OCI-LY7 (cell line): ENCODE measurements at regions not wholly inside any gene's neighbourhood (a gene's known extent, or its start where the extent isn't known, plus 50 kb on each side); places are given as distances from the start of the nearest gene placed in this dataset.

Experiments
- EZH2phosphoT487 ChIP-seq: fragments of 200-600 bp; sonication (generic); IDR thresholded peaks from 2 replicates; pipeline ENCODE4 v1.6.1; 2018; ENCODE audit warnings: low read depth, borderline replicate concordance, mild to moderate bottlenecking, mixed run types, antibody characterized with exemption, low read length, moderate library complexity, mixed read lengths
- TF ChIP-seq, protein P1 (sequence below): fragments of 200-600 bp; sonication (generic); conservative IDR thresholded peaks from 2 replicates; pipeline ENCODE4 v1.5.1; 2014; ENCODE audit warnings: mild to moderate bottlenecking, antibody characterized with exemption, low read length, moderate library complexity, mixed read lengths

GRCh38 chr5:34476941-34477565 is 179.1 kb upstream of the RAI14 start:
- TF ChIP-seq, protein P1, sequence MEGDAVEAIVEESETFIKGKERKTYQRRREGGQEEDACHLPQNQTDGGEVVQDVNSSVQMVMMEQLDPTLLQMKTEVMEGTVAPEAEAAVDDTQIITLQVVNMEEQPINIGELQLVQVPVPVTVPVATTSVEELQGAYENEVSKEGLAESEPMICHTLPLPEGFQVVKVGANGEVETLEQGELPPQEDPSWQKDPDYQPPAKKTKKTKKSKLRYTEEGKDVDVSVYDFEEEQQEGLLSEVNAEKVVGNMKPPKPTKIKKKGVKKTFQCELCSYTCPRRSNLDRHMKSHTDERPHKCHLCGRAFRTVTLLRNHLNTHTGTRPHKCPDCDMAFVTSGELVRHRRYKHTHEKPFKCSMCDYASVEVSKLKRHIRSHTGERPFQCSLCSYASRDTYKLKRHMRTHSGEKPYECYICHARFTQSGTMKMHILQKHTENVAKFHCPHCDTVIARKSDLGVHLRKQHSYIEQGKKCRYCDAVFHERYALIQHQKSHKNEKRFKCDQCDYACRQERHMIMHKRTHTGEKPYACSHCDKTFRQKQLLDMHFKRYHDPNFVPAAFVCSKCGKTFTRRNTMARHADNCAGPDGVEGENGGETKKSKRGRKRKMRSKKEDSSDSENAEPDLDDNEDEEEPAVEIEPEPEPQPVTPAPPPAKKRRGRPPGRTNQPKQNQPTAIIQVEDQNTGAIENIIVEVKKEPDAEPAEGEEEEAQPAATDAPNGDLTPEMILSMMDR, result no peak
- TF ChIP-seq EZH2phosphoT487, result no peak
